Transverse colon (tissue), 4 donors: ENCODE measurements at regions not wholly inside any gene's neighbourhood (a gene's known extent, or its start where the extent isn't known, plus 50 kb on each side); places are given as distances from the start of the nearest gene placed in this dataset.

Experiments
- DNase-seq: peaks from one replicate; pipeline ENCODE4 v3.0.0-alpha.2; 2019
- H3K27ac ChIP-seq, 4 donors: fragments of 200-600 bp; sonication (generic); 2 replicates each; pipeline ENCODE4 v1.5.1; 2016 to 2018; ENCODE audit warnings: inconsistent platforms in 4 of 4
- H3K27me3 ChIP-seq: fragments of 200-600 bp; sonication (generic); 2 replicates; pipeline ENCODE4 v1.5.1; 2017; ENCODE audit warnings: inconsistent platforms
- H3K36me3 ChIP-seq, 4 donors: fragments of 200-600 bp; sonication (generic); 2 replicates each; pipeline ENCODE4 v1.5.1; 2017 to 2019; ENCODE audit warnings: inconsistent platforms in 4 of 4
- H3K4me1 ChIP-seq, 4 donors: fragments of 200-600 bp; sonication (generic); 2 replicates each; pipeline ENCODE4 v1.5.1; 2017 to 2020; ENCODE audit warnings: inconsistent platforms in 4 of 4
- H3K4me3 ChIP-seq, 4 donors: fragments of 200-600 bp; sonication (generic); 1 replicate in 1 of 4; 2 replicates in 3 of 4; pipeline versions ENCODE4 v1.5.1 to v1.6.1; 2017 to 2019; ENCODE audit warnings: inconsistent platforms in 4 of 4
- H3K9me3 ChIP-seq, 2 donors: fragments of 200-600 bp; sonication (generic); 2 replicates each; pipeline ENCODE4 v1.5.1; 2017 to 2019; ENCODE audit warnings: inconsistent platforms in 2 of 2
- EP300 ChIP-seq: sonication (generic); formaldehyde crosslinking; IDR thresholded peaks from one replicate; pipeline ENCODE4 v1.6.1; 2017; ENCODE audit warnings: antibody characterized with exemption, low read depth
- POLR2A ChIP-seq: fragments of 450-650 bp; IDR thresholded peaks from one replicate; pipeline ENCODE4 v1.6.1; 2016; ENCODE audit warnings: antibody characterized with exemption, mild to moderate bottlenecking, moderate library complexity
- POLR2AphosphoS5 ChIP-seq, 3 donors: sonication (generic); formaldehyde crosslinking; IDR thresholded peaks; one replicate each; pipeline ENCODE4 v1.6.1; 2016; ENCODE audit warnings: antibody characterized with exemption in 3 of 3
- WGBS, 2 donors: methylation state at CpG; one replicate each; pipeline ENCODE4 v1.1.5; 2018; ENCODE audit warnings: low coverage in 1 of 2; 5-methylcytosine and 5-hydroxymethylcytosine counted together
- in situ Hi-C, 4 donors: fragments of 200-750 bp; cut with MboI; loops; one replicate each; pipeline versions ENCODE4 v1.15.0 to v1.15.1; 2017; ENCODE audit warnings: low sequenced_read_pairs in 3 of 4, low pct_ligation_motif_present in 1 of 4, low pct_unique_long_range_greater_than_20kb in 1 of 4
- intact Hi-C: fragments of 100-400 bp; cut with DNase I; formaldehyde crosslinking; loops from one replicate; pipeline ENCODE4 v1.15.1; 2023; ENCODE audit warnings: low total_unique reads
- TF ChIP-seq, protein P1 (sequence below), 5 experiments: fragments of 200-600 bp in 3 of 5; fragments of 450-650 bp in 2 of 5; sonication (generic) in 3 of 5; IDR thresholded peaks; 1 replicate in 2 of 5; 2 replicates in 3 of 5; pipeline ENCODE4 v1.5.1; 2016 to 2017; ENCODE audit warnings: antibody characterized with exemption in 5 of 5, inconsistent platforms in 3 of 5, mild to moderate bottlenecking in 2 of 5, moderate library complexity in 1 of 5

DNA sequence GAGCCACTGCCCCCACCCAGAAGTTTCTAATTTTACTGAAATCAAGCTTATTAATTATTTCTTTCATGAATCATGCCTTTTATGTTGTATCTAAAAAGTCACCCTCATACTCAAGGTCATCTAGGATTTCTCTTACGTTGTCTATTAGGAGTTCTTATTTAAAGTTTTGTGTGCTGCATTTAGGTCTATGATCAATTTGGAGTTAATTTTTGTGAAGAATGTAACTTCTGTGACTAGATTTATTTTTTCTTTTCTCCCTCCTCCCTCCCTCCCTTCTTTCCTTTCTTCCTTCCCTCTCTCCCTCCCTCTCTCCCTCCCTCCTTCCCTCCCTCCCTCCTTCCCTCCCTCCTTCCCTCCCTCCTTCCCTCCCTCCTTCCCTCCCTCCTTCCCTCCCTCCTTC, 317.6 kb downstream of the PLA2G4A start:
- Histone ChIP-seq H3K36me3 (no peaks in the 10 kb centered on the region), H3K4me1 (no peaks in the 10 kb centered on the region), H3K27me3 (no peaks in the 10 kb centered on the region), H3K27ac (no peak overlapping the region), H3K4me3 (no peak overlapping the region), H3K9me3 (peaks cover 0 to 3% of the 10 kb centered on the region in 2 donors)
- TF ChIP-seq POLR2AphosphoS5 (IDR thresholded peaks at IDR 0.05) (no peak), EP300 (no peak), POLR2A (no peak)
- TF ChIP-seq, protein P1, sequence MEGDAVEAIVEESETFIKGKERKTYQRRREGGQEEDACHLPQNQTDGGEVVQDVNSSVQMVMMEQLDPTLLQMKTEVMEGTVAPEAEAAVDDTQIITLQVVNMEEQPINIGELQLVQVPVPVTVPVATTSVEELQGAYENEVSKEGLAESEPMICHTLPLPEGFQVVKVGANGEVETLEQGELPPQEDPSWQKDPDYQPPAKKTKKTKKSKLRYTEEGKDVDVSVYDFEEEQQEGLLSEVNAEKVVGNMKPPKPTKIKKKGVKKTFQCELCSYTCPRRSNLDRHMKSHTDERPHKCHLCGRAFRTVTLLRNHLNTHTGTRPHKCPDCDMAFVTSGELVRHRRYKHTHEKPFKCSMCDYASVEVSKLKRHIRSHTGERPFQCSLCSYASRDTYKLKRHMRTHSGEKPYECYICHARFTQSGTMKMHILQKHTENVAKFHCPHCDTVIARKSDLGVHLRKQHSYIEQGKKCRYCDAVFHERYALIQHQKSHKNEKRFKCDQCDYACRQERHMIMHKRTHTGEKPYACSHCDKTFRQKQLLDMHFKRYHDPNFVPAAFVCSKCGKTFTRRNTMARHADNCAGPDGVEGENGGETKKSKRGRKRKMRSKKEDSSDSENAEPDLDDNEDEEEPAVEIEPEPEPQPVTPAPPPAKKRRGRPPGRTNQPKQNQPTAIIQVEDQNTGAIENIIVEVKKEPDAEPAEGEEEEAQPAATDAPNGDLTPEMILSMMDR (IDR thresholded peaks at IDR 0.05), result no peak
- intact Hi-C loops (no loop called here), in situ Hi-C loops (no loop called here)
- WGBS, 2 donors, result 50 to 52% methylated on average over 1 of the region's 1 CpG
- DNase-seq, result no peak

DNA sequence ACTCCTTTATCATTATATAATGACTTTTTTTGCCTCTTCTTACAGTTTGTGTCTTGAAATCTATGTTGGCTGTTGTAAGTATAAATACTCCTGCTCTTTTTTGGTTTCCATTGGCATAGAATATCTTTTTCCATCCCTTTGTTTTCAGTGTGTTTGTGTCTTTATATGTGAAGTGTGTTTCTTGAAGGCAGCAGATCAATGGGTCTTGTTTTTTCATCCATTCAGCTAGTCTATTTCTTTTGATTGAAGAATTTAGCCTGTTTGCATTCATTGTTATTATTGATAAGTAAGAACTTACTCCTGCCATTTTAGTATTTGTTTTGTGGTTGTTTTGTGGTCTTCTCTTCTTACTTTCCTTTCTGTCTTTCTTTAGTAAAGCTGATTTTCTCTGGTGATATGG, 322.8 kb downstream of the PLA2G4A start:
- no peaks in the 10 kb centered on the region for H3K36me3 ChIP-seq
- intact Hi-C loops, result no loop called here
- no peaks in the 10 kb centered on the region for H3K27me3 ChIP-seq
- TF ChIP-seq POLR2AphosphoS5 (IDR thresholded peaks at IDR 0.05) (no peak), EP300 (no peak), POLR2A (no peak)
- TF ChIP-seq, protein P1 (IDR thresholded peaks at IDR 0.05), result no peak
- no peak for DNase-seq
- in situ Hi-C loops, result no loop called here
- peaks cover 0 to 3% of the 10 kb centered on the region in 2 donors for H3K9me3 ChIP-seq
- no peaks in the 10 kb centered on the region for H3K4me1 ChIP-seq
- no peak overlapping the region for H3K27ac ChIP-seq
- H3K4me3 ChIP-seq, result no peak overlapping the region

- Histone ChIP-seq H3K27me3 (no peaks in the 10 kb centered on the region), H3K4me1 (no peaks in the 10 kb centered on the region), H3K36me3 (no peaks in the 10 kb centered on the region), H3K4me3 (no peak overlapping the region), H3K9me3 (peaks cover 0 to 3% of the 10 kb centered on the region in 2 donors), H3K27ac (no peak overlapping the region)
- WGBS, 2 donors, result 36 to 47% methylated on average over 1 of the region's 1 CpG
- in situ Hi-C loops (no loop called here), intact Hi-C loops (no loop called here)
- DNase-seq, result no peak
- TF ChIP-seq, protein P1 (IDR thresholded peaks at IDR 0.05), result no peak
- TF ChIP-seq EP300 (no peak), POLR2A (no peak), POLR2AphosphoS5 (IDR thresholded peaks at IDR 0.05) (no peak)
Observed at GRCh38 chr1:187153047-187153446, 324.3 kb downstream of the PLA2G4A start.

DNA sequence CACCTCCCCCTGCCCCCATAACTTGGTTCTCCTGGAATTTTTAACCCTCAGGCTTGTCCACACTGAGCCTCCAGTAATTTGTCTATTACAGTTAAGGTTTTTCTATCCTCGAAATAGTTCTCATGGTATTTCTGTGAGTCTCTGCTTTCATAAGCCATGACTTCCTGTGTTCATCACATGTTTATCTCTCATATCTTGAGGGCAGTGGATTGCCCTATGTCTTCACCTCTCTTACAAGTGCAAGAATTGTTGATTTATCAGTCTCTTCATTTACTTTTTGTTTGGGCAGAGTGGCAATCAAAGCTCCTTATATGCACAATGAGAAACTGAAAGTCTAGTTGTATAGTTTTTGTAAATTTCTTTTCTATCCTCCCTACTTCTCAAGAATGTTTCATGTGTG, 328.4 kb downstream of the PLA2G4A start:
- Histone ChIP-seq H3K27ac (no peak overlapping the region), H3K4me1 (no peaks in the 10 kb centered on the region), H3K27me3 (no peaks in the 10 kb centered on the region), H3K36me3 (no peaks in the 10 kb centered on the region), H3K9me3 (no peaks in the 10 kb centered on the region), H3K4me3 (no peak overlapping the region)
- no peak for DNase-seq
- in situ Hi-C loops (no loop called here), intact Hi-C loops (no loop called here)
- WGBS, 2 donors, result 13 to 50% methylated on average over 1 of the region's 1 CpG
- TF ChIP-seq, protein P1 (IDR thresholded peaks at IDR 0.05), result no peak
- TF ChIP-seq POLR2AphosphoS5 (IDR thresholded peaks at IDR 0.05) (no peak), POLR2A (no peak), EP300 (no peak)
